K562 (cell line): ENCODE measurements at regions not wholly inside any gene's neighbourhood (a gene's known extent, or its start where the extent isn't known, plus 50 kb on each side); places are given as distances from the start of the nearest gene placed in this dataset.

ENCODE experiments used
- ATAC-seq: fragments of 200-7000 bp; cut with Tn5 transposase; 3 replicates; pipeline ENCODE4 v1.9.1; 2020; ENCODE audit warnings: moderate library complexity
- BruUV-seq: library from RNA; stranded (reverse); fragments of 400-500 nt; replicated peaks from 2 replicates; lab custom pipeline; 2021; lab: Mats Ljungman, UMichigan
- CTCF ChIA-PET: fragments of 300-600 bp; formaldehyde crosslinking; extraction: SDS; loops from one replicate; lab custom pipeline; 2021; ENCODE audit warnings: low intra/inter-chr PET ratio; lab: Yijun Ruan, JAX
- POLR2A ChIA-PET: fragments of 300-600, 350-650 bp; sonication (Branson Sonifier 250); formaldehyde crosslinking; extraction: SDS; loops from one replicate; lab custom pipeline; 2021; ENCODE audit warnings: antibody characterized with exemption, inconsistent platforms; lab: Yijun Ruan, JAX
- DNase-seq, 4 experiments: peaks; one replicate each; pipeline versions ENCODE4 v3.0.0 to v3.0.0-alpha.2; 2011 to 2018; ENCODE audit warnings: low spot score in 3 of 4, mixed read lengths in 3 of 4; ENCODE audit errors: extremely low read depth in 1 of 4
- FAIRE-seq: peaks from 2 replicates; lab custom pipeline; 2011; peaks lifted over from hg19 to GRCh38; lab: Jason Lieb, UNC
- H2AFZ ChIP-seq: 2 replicates; pipeline ENCODE4 v1.6.0; 2011; ENCODE audit warnings: low read depth, low read length, control low read depth, inconsistent platforms
- H3K27ac ChIP-seq: fragments of 200-600 bp; 3 replicates; pipeline ENCODE4 v1.8.0; 2011; ENCODE audit warnings: low read depth, mild to moderate bottlenecking, control low read depth, inconsistent platforms, low read length, moderate library complexity, mixed read lengths; ENCODE audit errors: extremely low read depth
- H3K27me3 ChIP-seq, 2 experiments: fragments of 300-600 bp in 1 of 2; 2 replicates in 1 of 2; 3 replicates in 1 of 2; pipeline versions ENCODE4 v1.6.0 to v1.8.0; 2011; ENCODE audit warnings: inconsistent platforms in 2 of 2, low read length in 2 of 2, mild to moderate bottlenecking in 1 of 2, mixed read lengths in 1 of 2, moderate library complexity in 1 of 2; ENCODE audit not compliant: control insufficient read depth in 2 of 2, insufficient read depth in 2 of 2
- H3K36me3 ChIP-seq: fragments of 300-600 bp; 3 replicates; pipeline ENCODE4 v1.8.0; 2011; ENCODE audit warnings: mild to moderate bottlenecking, low read length, inconsistent platforms; ENCODE audit not compliant: control insufficient read depth, insufficient read depth
- H3K4me1 ChIP-seq, 2 experiments: fragments of 200-600 bp in 1 of 2; replicated peaks in 1 of 2; 2 replicates in 1 of 2; 3 replicates in 1 of 2; pipeline versions ENCODE4 v1.5.1 to v1.8.0; 2011; ENCODE audit warnings: inconsistent platforms in 2 of 2, low read length in 2 of 2, mild to moderate bottlenecking in 1 of 2, mixed read lengths in 1 of 2, moderate library complexity in 1 of 2; ENCODE audit not compliant: control insufficient read depth in 2 of 2, insufficient read depth in 2 of 2
- H3K4me2 ChIP-seq: 2 replicates; pipeline ENCODE4 v1.6.1; 2011; ENCODE audit warnings: low read length, control low read depth, inconsistent platforms, mixed read lengths; ENCODE audit not compliant: insufficient read depth
- H3K4me3 ChIP-seq: fragments of 200-600 bp; sonication (generic), shearing (Covaris generic); 2 replicates; pipeline ENCODE4 v1.5.1; 2016; ENCODE audit warnings: control low read depth, inconsistent platforms
- H3K79me2 ChIP-seq: fragments of 200-600 bp; 3 replicates; pipeline ENCODE4 v1.8.0; 2011; ENCODE audit warnings: low read length, inconsistent platforms; ENCODE audit not compliant: control insufficient read depth, insufficient read depth
- H3K9ac ChIP-seq, 2 experiments: 2 replicates each; pipeline versions ENCODE4 v1.6.0 to v1.6.1; 2011; ENCODE audit warnings: low read depth in 2 of 2, low read length in 2 of 2, control low read depth in 1 of 2, inconsistent platforms in 1 of 2, mild to moderate bottlenecking in 1 of 2, mixed read lengths in 1 of 2; ENCODE audit not compliant: insufficient read depth in 1 of 2
- H3K9me1 ChIP-seq: one replicate; pipeline ENCODE4 v1.6.0; 2011; ENCODE audit warnings: inconsistent platforms, mild to moderate bottlenecking, low read length, moderate library complexity; ENCODE audit not compliant: control insufficient read depth, insufficient read depth
- H3K9me3 ChIP-seq: replicated peaks from 2 replicates; pipeline ENCODE4 v1.5.1; 2011; ENCODE audit warnings: low read depth, low read length, inconsistent platforms; ENCODE audit not compliant: control insufficient read depth, insufficient read depth
- H4K20me1 ChIP-seq: replicated peaks from 2 replicates; pipeline ENCODE4 v1.6.1; 2011; ENCODE audit warnings: low read length, inconsistent platforms, mixed read lengths; ENCODE audit not compliant: control insufficient read depth, insufficient read depth
- ARID3A ChIP-seq: IDR thresholded peaks from 2 replicates; pipeline ENCODE4 v1.6.1; 2012; ENCODE audit warnings: low read depth, low read length, improper control_type of control experiment, borderline replicate concordance
- CAMTA2 ChIP-seq: fragments of 250-450 bp; sonication (Bioruptor Pico); conservative IDR thresholded peaks from 2 replicates; pipeline ENCODE4 v1.5.1; 2022
- CGGBP1 ChIP-seq: fragments of 250-450 bp; sonication (Bioruptor Pico); IDR thresholded peaks from 2 replicates; pipeline ENCODE4 v1.9.0; 2021; ENCODE audit warnings: mild to moderate bottlenecking
- GABPB2 ChIP-seq: fragments of 250-450 bp; sonication (Bioruptor Pico); conservative IDR thresholded peaks from 2 replicates; pipeline ENCODE4 v1.5.1; 2021; ENCODE audit warnings: mild to moderate bottlenecking
- HEY1 ChIP-seq: fragments of 250-450 bp; sonication (Bioruptor Pico); IDR thresholded peaks from 2 replicates; pipeline ENCODE4 v1.5.0; 2020; ENCODE audit warnings: mild to moderate bottlenecking, moderate library complexity, borderline replicate concordance
- HMGXB4 ChIP-seq: sonication (generic); formaldehyde crosslinking; IDR thresholded peaks from 2 replicates; pipeline ENCODE4 v1.8.1; 2023; ENCODE audit warnings: mild to moderate bottlenecking, missing genetic modification reagents
- KHSRP ChIP-seq: fragments of 450-650 bp; IDR thresholded peaks from 2 replicates; pipeline ENCODE4 v1.6.1; 2017
- NFYB ChIP-seq: IDR thresholded peaks from 2 replicates; pipeline ENCODE4 v1.6.1; 2011; ENCODE audit warnings: mild to moderate bottlenecking, moderate library complexity; ENCODE audit not compliant: insufficient read length; ENCODE audit errors: extremely low read depth
- PTRF ChIP-seq: fragments of 450-650 bp; IDR thresholded peaks from 2 replicates; pipeline ENCODE4 v1.6.1; 2016; ENCODE audit warnings: mild to moderate bottlenecking, missing genetic modification characterization, missing compliant biosample characterization
- ZFPM2 ChIP-seq: fragments of 250-450 bp; sonication (Bioruptor Pico); IDR thresholded peaks from 2 replicates; pipeline ENCODE4 v1.5.1; 2022; ENCODE audit warnings: mild to moderate bottlenecking
- ZFX ChIP-seq: sonication (generic); formaldehyde crosslinking; IDR thresholded peaks from 2 replicates; pipeline ENCODE4 v1.8.0; 2022; ENCODE audit warnings: mild to moderate bottlenecking, missing genetic modification reagents, moderate library complexity
- ZNF121 ChIP-seq: sonication (generic); formaldehyde crosslinking; conservative IDR thresholded peaks from 2 replicates; pipeline ENCODE4 v1.8.0; 2022; ENCODE audit warnings: missing genetic modification reagents
- ZSCAN32 ChIP-seq: fragments of 450-650 bp; formaldehyde crosslinking; IDR thresholded peaks from 2 replicates; pipeline ENCODE4 v1.4.0; 2020; ENCODE audit warnings: mild to moderate bottlenecking, moderate library complexity
- WGBS: fragments of 100-300 bp; shearing (Covaris generic); methylation state at CpG from one replicate; pipeline ENCODE4 v1.1.6; 2016; ENCODE audit warnings: low coverage, mixed read lengths; ENCODE audit not compliant: insufficient coverage; ENCODE audit errors: missing lambda C conversion rate; 5-methylcytosine and 5-hydroxymethylcytosine counted together
- in situ Hi-C: fragments of 300-500 bp; cut with MboI; formaldehyde crosslinking; loops from 4 replicates; pipeline ENCODE4 v1.15.0; 2018; ENCODE audit warnings: inconsistent platforms, mixed read lengths
- intact Hi-C: fragments of 100-400 bp; cut with micrococcal nuclease; formaldehyde crosslinking; loops from 2 replicates; pipeline ENCODE4 v1.14.2; 2022

GRCh38 chr5:10153808-10154537, 95.7 kb downstream of the ATPSCKMT start:
- no peak overlapping the region for H2AFZ ChIP-seq
- CTCF ChIA-PET, result interaction anchor here (0.6 kb wide), 1 partner anchor 37 kb away, joined by 3 read pairs; no protein-coding TSS in a partner anchor
- 1% methylated on average over 3 of the region's 3 CpGs for WGBS
- FAIRE-seq (no peak), ATAC-seq (no peak), DNase-seq (no peak)
- H3K9me3 ChIP-seq, result no peaks in the 10 kb centered on the region
- BruUV-seq, result no TSS peak
- POLR2A ChIA-PET, result interaction anchor here (0.7 to 1.0 kb wide), 2 partner anchors 16 to 1030 kb away, joined by 3 to 4 read pairs; no protein-coding TSS in a partner anchor
- H3K27ac ChIP-seq, result no peak overlapping the region
- intact Hi-C loops, result no loop called here
- in situ Hi-C loops, result no loop called here
- no peaks in the 10 kb centered on the region for H3K4me1 ChIP-seq
- peaks cover 23% of the 10 kb centered on the region in 2 experiments for H3K27me3 ChIP-seq
- H3K4me3 ChIP-seq, result no peak overlapping the region
- no peak overlapping the region for H3K4me2 ChIP-seq
- TF ChIP-seq ARID3A (no peak), CGGBP1 (CRISPR knock-in tag) (no peak), ZFPM2 (no peak), PTRF (tag) (no peak), GABPB2 (CRISPR knock-in tag) (no peak), NFYB (no peak), ZNF121 (no peak), KHSRP (no peak), HEY1 (CRISPR knock-in tag) (no peak), ZSCAN32 (no peak), HMGXB4 (no peak), CAMTA2 (no peak), ZFX (no peak)
- no peaks in the 10 kb centered on the region for H3K79me2 ChIP-seq
- no peaks in the 10 kb centered on the region for H3K36me3 ChIP-seq
- H3K9me1 ChIP-seq, result no peaks in the 10 kb centered on the region
- no peak overlapping the region for H3K9ac ChIP-seq
- no peaks in the 10 kb centered on the region for H4K20me1 ChIP-seq
